OCI-LY1 (cell line): ENCODE measurements at regions not wholly inside any gene's neighbourhood (a gene's known extent, or its start where the extent isn't known, plus 50 kb on each side); places are given as distances from the start of the nearest gene placed in this dataset.

Experiments used
- H2AFZ ChIP-seq: fragments of 200-600 bp; sonication (generic), shearing (Covaris generic); 2 replicates; pipeline ENCODE4 v1.6.0; 2014; ENCODE audit warnings: antibody characterized with exemption, mild to moderate bottlenecking, low read length
- H3F3A ChIP-seq: fragments of 200-600 bp; sonication (generic), shearing (Covaris generic); 2 replicates; pipeline ENCODE4 v1.6.0; 2014; ENCODE audit warnings: mild to moderate bottlenecking, antibody characterized with exemption, low read length, moderate library complexity; ENCODE audit not compliant: insufficient read depth
- H3K27ac ChIP-seq: fragments of 200-600 bp; sonication (generic); 2 replicates; pipeline ENCODE4 v1.5.1; 2014; ENCODE audit warnings: low read length, mixed run types, mild to moderate bottlenecking, low read depth; ENCODE audit not compliant: poor library complexity, severe bottlenecking
- H3K27me3 ChIP-seq: fragments of 200-600 bp; sonication (generic); 2 replicates; pipeline ENCODE4 v1.6.0; 2014; ENCODE audit warnings: antibody characterized with exemption, mild to moderate bottlenecking, low read length, moderate library complexity; ENCODE audit not compliant: insufficient read depth
- H3K36me3 ChIP-seq: fragments of 200-600 bp; sonication (generic); 2 replicates; pipeline ENCODE4 v1.6.1; 2014; ENCODE audit warnings: mild to moderate bottlenecking, antibody characterized with exemption, low read length, moderate library complexity, mixed read lengths; ENCODE audit not compliant: insufficient read depth
- H3K4me1 ChIP-seq: fragments of 200-600 bp; sonication (generic); 2 replicates; pipeline ENCODE4 v1.5.1; 2014; ENCODE audit warnings: mild to moderate bottlenecking, low read length, moderate library complexity; ENCODE audit not compliant: insufficient read depth, severe bottlenecking
- H3K4me2 ChIP-seq: fragments of 200-600 bp; sonication (generic), shearing (Covaris generic); 2 replicates; pipeline ENCODE4 v1.6.1; 2014; ENCODE audit warnings: low read length
- H3K4me3 ChIP-seq: fragments of 200-600 bp; sonication (generic); 2 replicates; pipeline ENCODE4 v1.5.1; 2014; ENCODE audit warnings: low read length, low read depth, mild to moderate bottlenecking, mixed read lengths; ENCODE audit not compliant: poor library complexity, severe bottlenecking
- H3K79me2 ChIP-seq: fragments of 200-600 bp; shearing (Covaris generic); 2 replicates; pipeline ENCODE4 v1.6.1; 2016; ENCODE audit warnings: mixed run types, low read length, mixed read lengths; ENCODE audit not compliant: insufficient read depth
- H3K9ac ChIP-seq: fragments of 200-600 bp; sonication (generic), shearing (Covaris generic); 2 replicates; pipeline ENCODE4 v1.6.1; 2014; ENCODE audit warnings: mild to moderate bottlenecking, low read length, mixed read lengths
- H3K9me2 ChIP-seq: fragments of 200-600 bp; sonication (generic), shearing (Covaris generic); 2 replicates; pipeline ENCODE4 v1.6.1; 2014; ENCODE audit warnings: low read depth, mild to moderate bottlenecking, low read length, mixed read lengths
- H3K9me3 ChIP-seq: fragments of 200-600 bp; shearing (Covaris generic); 2 replicates; pipeline ENCODE4 v1.6.1; 2014; ENCODE audit warnings: low read length, mixed read lengths
- H4K20me1 ChIP-seq: fragments of 200-600 bp; sonication (generic), shearing (Covaris generic); 2 replicates; pipeline ENCODE4 v1.6.0; 2016; ENCODE audit warnings: mild to moderate bottlenecking, low read length; ENCODE audit not compliant: insufficient read depth
- CTCF ChIP-seq: fragments of 200-600 bp; sonication (generic), shearing (Covaris generic); IDR thresholded peaks from 2 replicates; pipeline ENCODE4 v1.5.1; 2017; ENCODE audit warnings: mild to moderate bottlenecking, antibody characterized with exemption, low read length, moderate library complexity, mixed read lengths
- EZH2 ChIP-seq: fragments of 200-600 bp; sonication (generic), shearing (Covaris generic); IDR thresholded peaks from 2 replicates; pipeline ENCODE4 v1.8.0; 2017; ENCODE audit warnings: borderline replicate concordance, mixed run types, mild to moderate bottlenecking, antibody characterized with exemption, low read length, moderate library complexity, mixed read lengths

DNA sequence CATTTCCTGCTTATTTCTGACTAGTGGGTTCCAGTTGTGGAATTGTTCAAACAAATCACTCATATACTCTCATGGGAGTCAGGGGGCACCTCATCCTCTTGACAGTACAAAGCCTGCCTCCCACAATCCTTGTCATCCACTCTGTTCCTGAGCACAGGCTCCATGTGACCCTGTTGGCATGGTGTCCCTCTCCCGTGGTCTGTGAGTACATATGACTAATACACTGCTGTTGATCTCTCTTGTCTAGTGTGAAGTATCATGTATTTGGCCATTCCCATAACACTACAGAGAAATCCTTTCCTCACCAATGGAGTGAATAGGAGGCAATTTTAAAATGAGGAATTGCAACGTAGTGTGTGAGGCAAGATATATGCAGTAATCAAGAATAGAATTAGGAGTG is 185.3 kb downstream of the OGFRL1 start:
- Histone ChIP-seq H4K20me1 (no peaks in the 10 kb centered on the region), H3K4me3 (no peak overlapping the region), H3K4me2 (no peak overlapping the region), H2AFZ (no peak overlapping the region), H3K36me3 (no peaks in the 10 kb centered on the region), H3K27ac (no peak overlapping the region), H3K9me3 (no peaks in the 10 kb centered on the region), H3K4me1 (no peaks in the 10 kb centered on the region), H3K79me2 (no peaks in the 10 kb centered on the region), H3K9ac (no peak overlapping the region), H3K27me3 (no peaks in the 10 kb centered on the region), H3F3A (no peaks in the 10 kb centered on the region), H3K9me2 (no peaks in the 10 kb centered on the region)
- TF ChIP-seq CTCF: no peak
- no peak for TF ChIP-seq EZH2

GRCh38 chr6:71474942-71475341 is 186.3 kb downstream of the OGFRL1 start:
- no peaks in the 10 kb centered on the region for H4K20me1 ChIP-seq
- H3K4me2 ChIP-seq: no peak overlapping the region
- no peak overlapping the region for H3K27ac ChIP-seq
- no peak overlapping the region for H3K4me3 ChIP-seq
- H3F3A ChIP-seq: no peaks in the 10 kb centered on the region
- no peaks in the 10 kb centered on the region for H3K4me1 ChIP-seq
- H3K9me2 ChIP-seq: no peaks in the 10 kb centered on the region
- H3K9ac ChIP-seq: no peak overlapping the region
- H3K36me3 ChIP-seq: no peaks in the 10 kb centered on the region
- H3K9me3 ChIP-seq: no peaks in the 10 kb centered on the region
- H2AFZ ChIP-seq: no peak overlapping the region
- no peaks in the 10 kb centered on the region for H3K27me3 ChIP-seq
- TF ChIP-seq EZH2 (no peak), CTCF (no peak)
- no peaks in the 10 kb centered on the region for H3K79me2 ChIP-seq

GRCh38 chr6:71476371-71476770 is 187.8 kb downstream of the OGFRL1 start:
- Histone ChIP-seq H3K4me2 (no peak overlapping the region), H3K36me3 (no peaks in the 10 kb centered on the region), H3K27ac (no peak overlapping the region), H3K27me3 (no peaks in the 10 kb centered on the region), H3K9ac (no peak overlapping the region), H3K79me2 (no peaks in the 10 kb centered on the region), H3K9me3 (no peaks in the 10 kb centered on the region), H3F3A (no peaks in the 10 kb centered on the region), H2AFZ (no peak overlapping the region), H3K9me2 (no peaks in the 10 kb centered on the region), H4K20me1 (no peaks in the 10 kb centered on the region), H3K4me1 (no peaks in the 10 kb centered on the region), H3K4me3 (no peak overlapping the region)
- TF ChIP-seq EZH2 (no peak), CTCF (no peak)
